ENCODE measurements at regions not wholly inside any gene's neighbourhood (a gene's known extent, or its start where the extent isn't known, plus 50 kb on each side); places are given as distances from the start of the nearest gene placed in this dataset.

DNA sequence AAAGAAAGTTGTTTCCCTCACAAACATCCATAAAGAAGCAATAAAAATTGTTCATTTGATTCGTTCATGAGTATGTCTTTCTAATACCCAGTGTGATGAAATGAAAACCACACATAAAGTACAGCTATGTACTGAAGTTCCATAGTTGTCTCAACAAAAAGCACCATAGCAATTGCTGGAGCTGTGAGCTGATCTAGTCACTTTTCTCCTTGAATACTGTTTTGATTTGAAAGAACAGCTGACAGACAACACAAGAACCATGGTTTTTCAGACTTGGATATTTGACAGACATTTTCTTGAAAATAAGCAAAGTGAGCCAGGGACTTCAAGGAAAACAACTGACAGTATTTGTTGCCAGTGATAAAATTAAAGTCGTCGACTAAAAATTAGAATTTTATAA is 237.1 kb upstream of the PLD5 start:
- Histone ChIP-seq H3K27ac (no peak overlapping the region), H3K9me3 (no peaks in the 10 kb centered on the region), H3K27me3 (replicated peaks; ENCODE audit: insufficient read depth) (no peaks in the 10 kb centered on the region), H3K4me1 (ENCODE audit: control insufficient read depth in 1 of 2, low read depth in 2 of 2) (no peaks in the 10 kb centered on the region), H3K36me3 (no peaks in the 10 kb centered on the region), H3K4me3 (no peak overlapping the region)
- DNase-seq (ENCODE audit: low spot score) (no peak), ATAC-seq (ENCODE audit: insufficient number of reproducible peaks, low FRiP score, low read depth) (no peak)
- TF ChIP-seq, protein P1, sequence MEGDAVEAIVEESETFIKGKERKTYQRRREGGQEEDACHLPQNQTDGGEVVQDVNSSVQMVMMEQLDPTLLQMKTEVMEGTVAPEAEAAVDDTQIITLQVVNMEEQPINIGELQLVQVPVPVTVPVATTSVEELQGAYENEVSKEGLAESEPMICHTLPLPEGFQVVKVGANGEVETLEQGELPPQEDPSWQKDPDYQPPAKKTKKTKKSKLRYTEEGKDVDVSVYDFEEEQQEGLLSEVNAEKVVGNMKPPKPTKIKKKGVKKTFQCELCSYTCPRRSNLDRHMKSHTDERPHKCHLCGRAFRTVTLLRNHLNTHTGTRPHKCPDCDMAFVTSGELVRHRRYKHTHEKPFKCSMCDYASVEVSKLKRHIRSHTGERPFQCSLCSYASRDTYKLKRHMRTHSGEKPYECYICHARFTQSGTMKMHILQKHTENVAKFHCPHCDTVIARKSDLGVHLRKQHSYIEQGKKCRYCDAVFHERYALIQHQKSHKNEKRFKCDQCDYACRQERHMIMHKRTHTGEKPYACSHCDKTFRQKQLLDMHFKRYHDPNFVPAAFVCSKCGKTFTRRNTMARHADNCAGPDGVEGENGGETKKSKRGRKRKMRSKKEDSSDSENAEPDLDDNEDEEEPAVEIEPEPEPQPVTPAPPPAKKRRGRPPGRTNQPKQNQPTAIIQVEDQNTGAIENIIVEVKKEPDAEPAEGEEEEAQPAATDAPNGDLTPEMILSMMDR (IDR thresholded peaks at IDR 0.05) = no peak

DNA sequence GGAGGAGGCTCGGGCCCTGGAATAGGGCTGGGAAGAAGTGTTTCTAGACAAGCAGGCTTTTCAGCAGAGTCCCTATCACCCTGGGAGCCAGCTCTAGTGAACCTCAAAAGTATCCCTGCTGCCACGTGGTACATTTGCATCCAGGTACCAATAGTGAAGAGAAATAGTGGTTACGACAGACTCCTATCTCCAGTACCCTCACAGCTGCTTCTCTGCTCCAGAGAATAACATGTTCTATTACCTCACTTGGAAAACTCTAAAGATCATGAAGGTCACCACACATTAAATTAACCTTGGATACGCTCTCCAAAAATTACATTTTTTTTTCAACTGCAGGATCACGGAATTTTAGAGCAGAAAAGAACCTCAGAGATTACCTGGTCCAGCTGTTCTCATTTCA is 230.4 kb upstream of the PLD5 start:
- no peak for ATAC-seq (ENCODE audit: insufficient number of reproducible peaks, low FRiP score, low read depth)
- TF ChIP-seq, protein P1 (IDR thresholded peaks at IDR 0.05) = no peak
- Histone ChIP-seq H3K36me3 (no peaks in the 10 kb centered on the region), H3K27me3 (replicated peaks; ENCODE audit: insufficient read depth) (no peaks in the 10 kb centered on the region), H3K9me3 (no peaks in the 10 kb centered on the region), H3K4me1 (ENCODE audit: control insufficient read depth in 1 of 2, low read depth in 2 of 2) (no peaks in the 10 kb centered on the region), H3K27ac (no peak overlapping the region), H3K4me3 (no peak overlapping the region)
- DNase-seq (ENCODE audit: low spot score) = no peak

- Histone ChIP-seq H3K27ac (no peak overlapping the region), H3K4me1 (ENCODE audit: control insufficient read depth in 1 of 2, low read depth in 2 of 2) (no peaks in the 10 kb centered on the region), H3K27me3 (replicated peaks; ENCODE audit: insufficient read depth) (no peaks in the 10 kb centered on the region), H3K4me3 (no peak overlapping the region), H3K36me3 (no peaks in the 10 kb centered on the region), H3K9me3 (no peaks in the 10 kb centered on the region)
- no peak for DNase-seq (ENCODE audit: low spot score)
- TF ChIP-seq, protein P1 (IDR thresholded peaks at IDR 0.05) = no peak
- ATAC-seq (ENCODE audit: insufficient number of reproducible peaks, low FRiP score, low read depth) = no peak
These were observed 229.6 kb upstream of the PLD5 start for GRCh38 chr1:242754125-242754524.

DNA sequence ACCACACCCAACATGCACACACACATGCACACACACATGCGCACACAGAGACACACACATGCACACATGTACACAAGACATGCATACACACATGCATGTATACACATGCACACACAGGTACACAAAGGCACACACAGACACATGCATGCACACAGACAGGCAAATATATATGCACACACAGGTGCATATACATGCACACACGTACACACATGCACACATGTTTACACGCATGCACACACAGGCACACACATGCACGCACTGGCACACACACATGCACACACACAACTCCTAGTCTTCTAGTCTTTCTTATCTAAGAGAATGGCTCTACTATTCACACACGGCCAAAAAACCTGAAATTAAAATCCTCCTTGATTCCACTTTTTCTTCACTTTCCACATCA is 222.7 kb upstream of the PLD5 start:
- Histone ChIP-seq H3K4me3 (no peak overlapping the region), H3K27ac (no peak overlapping the region), H3K9me3 (no peaks in the 10 kb centered on the region), H3K4me1 (ENCODE audit: control insufficient read depth in 1 of 2, low read depth in 2 of 2) (no peaks in the 10 kb centered on the region), H3K27me3 (replicated peaks; ENCODE audit: insufficient read depth) (no peaks in the 10 kb centered on the region), H3K36me3 (no peaks in the 10 kb centered on the region)
- no peak for DNase-seq (ENCODE audit: low spot score)
- no peak for ATAC-seq (ENCODE audit: insufficient number of reproducible peaks, low FRiP score, low read depth)
- TF ChIP-seq, protein P1 (IDR thresholded peaks at IDR 0.05) = no peak

DNA sequence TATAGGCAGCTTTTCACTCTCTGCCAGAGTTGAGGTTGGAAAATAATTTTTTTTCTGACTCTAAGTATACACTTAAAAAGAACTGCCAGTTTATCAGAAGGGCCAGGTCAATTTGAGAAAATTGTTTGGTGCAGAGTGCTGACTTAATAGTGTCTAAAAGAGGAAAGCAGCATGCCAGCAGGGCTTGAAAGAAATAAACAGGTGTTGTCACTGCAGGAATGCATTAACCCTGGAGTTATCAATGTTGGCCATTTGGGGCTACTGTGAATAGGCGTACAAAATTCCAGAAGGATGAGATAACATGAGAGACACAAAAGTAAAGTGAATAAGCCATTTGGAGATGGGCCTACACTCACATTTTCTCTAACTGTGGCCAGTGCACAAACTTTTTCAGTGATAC is 220.6 kb upstream of the PLD5 start:
- Histone ChIP-seq H3K36me3 (no peaks in the 10 kb centered on the region), H3K27me3 (replicated peaks; ENCODE audit: insufficient read depth) (no peaks in the 10 kb centered on the region), H3K27ac (no peak overlapping the region), H3K4me1 (ENCODE audit: control insufficient read depth in 1 of 2, low read depth in 2 of 2) (no peaks in the 10 kb centered on the region), H3K9me3 (peaks cover 4% of the 10 kb centered on the region), H3K4me3 (no peak overlapping the region)
- no peak for DNase-seq (ENCODE audit: low spot score)
- TF ChIP-seq, protein P1 (IDR thresholded peaks at IDR 0.05) = no peak
- ATAC-seq (ENCODE audit: insufficient number of reproducible peaks, low FRiP score, low read depth) = no peak
